PC-9 (cell line): ENCODE measurements at regions not wholly inside any gene's neighbourhood (a gene's known extent, or its start where the extent isn't known, plus 50 kb on each side); places are given as distances from the start of the nearest gene placed in this dataset.
"Not testable (repeated sequence)": the region's sequence is repeated elsewhere in the genome, so short reads cannot be mapped to it uniquely, and the experiment has no call there.

ENCODE experiments used
- BruUV-seq: library from RNA; stranded (reverse); fragments of 400-500 nt; replicated peaks from 2 replicates; lab custom pipeline; 2021; lab: Mats Ljungman, UMichigan
- CTCF ChIA-PET: fragments of 300-600 bp; sonication (Branson Sonifier 250); formaldehyde crosslinking; loops from one replicate; lab custom pipeline; 2022; ENCODE audit warnings: antibody characterized with exemption; lab: Charles Lee
- POLR2A ChIA-PET: fragments of 300-600 bp; sonication (Branson Sonifier 250); formaldehyde crosslinking; loops from one replicate; lab custom pipeline; 2022; ENCODE audit warnings: antibody characterized with exemption; ENCODE audit not compliant: unreplicated experiment; lab: Charles Lee
- DNase-seq, 2 experiments: peaks; one replicate each; pipeline versions ENCODE4 v3.0.0 to v3.0.0-alpha.2; 2015 to 2022; ENCODE audit warnings: mixed read lengths in 1 of 2
- H2AFZ ChIP-seq: fragments of 200-600 bp; sonication (generic); 2 replicates; pipeline ENCODE4 v1.8.1; 2017; ENCODE audit warnings: antibody characterized with exemption
- H3F3A ChIP-seq: fragments of 200-600 bp; sonication (generic); 2 replicates; pipeline ENCODE4 v1.8.1; 2017; ENCODE audit warnings: antibody characterized with exemption, mild to moderate bottlenecking, low read depth; ENCODE audit not compliant: insufficient read depth
- H3K27ac ChIP-seq: fragments of 200-600 bp; sonication (generic); 2 replicates; pipeline ENCODE4 v1.6.1; 2016; ENCODE audit warnings: mixed run types
- H3K27me3 ChIP-seq: fragments of 200-600 bp; sonication (generic); 2 replicates; pipeline ENCODE4 v1.6.1; 2016; ENCODE audit warnings: low read depth, mixed run types; ENCODE audit not compliant: insufficient read depth
- H3K36me3 ChIP-seq: fragments of 200-600 bp; sonication (generic); 2 replicates; pipeline ENCODE4 v1.6.1; 2016; ENCODE audit warnings: low read depth, mixed run types
- H3K4me1 ChIP-seq: fragments of 200-600 bp; sonication (generic); replicated peaks from 2 replicates; pipeline ENCODE4 v1.6.1; 2016; ENCODE audit warnings: mixed run types; ENCODE audit not compliant: insufficient read depth
- H3K4me2 ChIP-seq: fragments of 200-600 bp; sonication (generic); 2 replicates; pipeline ENCODE4 v1.6.1; 2017; ENCODE audit warnings: mixed run types
- H3K4me3 ChIP-seq: fragments of 200-600 bp; sonication (generic); 2 replicates; pipeline ENCODE4 v1.6.1; 2016; ENCODE audit warnings: mixed run types
- H3K79me2 ChIP-seq: fragments of 200-600 bp; sonication (generic); 2 replicates; pipeline ENCODE4 v1.6.1; 2017; ENCODE audit warnings: low read depth, mixed run types
- H3K9me2 ChIP-seq: fragments of 200-600 bp; sonication (generic); 2 replicates; pipeline ENCODE4 v1.8.1; 2017; ENCODE audit warnings: mild to moderate bottlenecking; ENCODE audit not compliant: insufficient read depth
- H3K9me3 ChIP-seq: fragments of 200-600 bp; sonication (generic); 2 replicates; pipeline ENCODE4 v1.8.1; 2016; ENCODE audit warnings: low read depth; ENCODE audit not compliant: insufficient read depth
- H4K20me1 ChIP-seq: fragments of 200-600 bp; sonication (generic); 2 replicates; pipeline ENCODE4 v1.8.1; 2017; ENCODE audit not compliant: insufficient read depth
- CTCF ChIP-seq: fragments of 200-600 bp; sonication (generic); conservative IDR thresholded peaks from 2 replicates; pipeline ENCODE4 v1.6.1; 2017; ENCODE audit warnings: mixed run types, antibody characterized with exemption, mild to moderate bottlenecking, moderate library complexity
- EZH2 ChIP-seq: fragments of 200-600 bp; sonication (generic); IDR thresholded peaks from 2 replicates; pipeline ENCODE4 v1.8.0; 2017; ENCODE audit warnings: antibody characterized with exemption, low read depth
- intact Hi-C: fragments of 100-400 bp; cut with micrococcal nuclease; formaldehyde crosslinking; loops from one replicate; pipeline ENCODE4 v1.10.0; 2022; ENCODE audit not compliant: unreplicated experiment

GRCh38 chr13:100951016-100951415 lies 276.4 kb upstream of the TMTC4 start:
- Histone ChIP-seq H3K36me3 (no peaks in the 10 kb centered on the region), H3K27ac (no peak overlapping the region), H2AFZ (no peak overlapping the region), H3K79me2 (no peaks in the 10 kb centered on the region), H3K4me2 (no peak overlapping the region), H3K4me1 (no peaks in the 10 kb centered on the region), H4K20me1 (no peaks in the 10 kb centered on the region), H3K27me3 (peaks cover 92% of the 10 kb centered on the region), H3K9me2 (no peaks in the 10 kb centered on the region), H3K4me3 (no peak overlapping the region), H3F3A (no peaks in the 10 kb centered on the region), H3K9me3 (no peaks in the 10 kb centered on the region)
- no peak for TF ChIP-seq CTCF
- TF ChIP-seq EZH2, result no peak
- no TSS peak for BruUV-seq
- DNase-seq, result no peak
- intact Hi-C loops, result no loop called here
- POLR2A ChIA-PET, result no interaction called here
- CTCF ChIA-PET, result no interaction called here

GRCh38 chr13:100948937-100949336 lies 274.3 kb upstream of the TMTC4 start:
- H3K27ac ChIP-seq, H3K79me2 ChIP-seq, H3K9me3 ChIP-seq, H4K20me1 ChIP-seq, H3K4me3 ChIP-seq, H2AFZ ChIP-seq, BruUV-seq, CTCF ChIA-PET, H3K36me3 ChIP-seq, POLR2A ChIA-PET, H3K9me2 ChIP-seq, DNase-seq, intact Hi-C loops, H3K4me2 ChIP-seq, H3K4me1 ChIP-seq, H3F3A ChIP-seq: not testable (repeated sequence)
- H3K27me3 ChIP-seq, result peaks cover 93% of the 10 kb centered on the region

- no peaks in the 10 kb centered on the region for H3F3A ChIP-seq
- intact Hi-C loops, result no loop called here
- H3K79me2 ChIP-seq, result no peaks in the 10 kb centered on the region
- no peak overlapping the region for H3K4me2 ChIP-seq
- CTCF ChIA-PET, result no interaction called here
- H3K4me1 ChIP-seq, result no peaks in the 10 kb centered on the region
- DNase-seq, result no peak
- no peak for TF ChIP-seq EZH2
- no peak for TF ChIP-seq CTCF
- H2AFZ ChIP-seq, result no peak overlapping the region
- no peaks in the 10 kb centered on the region for H3K36me3 ChIP-seq
- peaks cover 92% of the 10 kb centered on the region for H3K27me3 ChIP-seq
- no TSS peak for BruUV-seq
- H3K4me3 ChIP-seq, result no peak overlapping the region
- no peaks in the 10 kb centered on the region for H4K20me1 ChIP-seq
- no peak overlapping the region for H3K27ac ChIP-seq
- no peaks in the 10 kb centered on the region for H3K9me2 ChIP-seq
- no peaks in the 10 kb centered on the region for H3K9me3 ChIP-seq
- POLR2A ChIA-PET, result no interaction called here
These were observed 272.0 kb upstream of the TMTC4 start for GRCh38 chr13:100946588-100946987.

GRCh38 chr13:100944791-100945345 lies 270.3 kb upstream of the TMTC4 start:
- H4K20me1 ChIP-seq, result no peaks in the 10 kb centered on the region
- ChIA-PET POLR2A (no interaction called here), CTCF (no interaction called here)
- no peaks in the 10 kb centered on the region for H3K36me3 ChIP-seq
- H3K27me3 ChIP-seq, result peaks cover 95% of the 10 kb centered on the region
- no TSS peak for BruUV-seq
- no peak for DNase-seq
- no peaks in the 10 kb centered on the region for H3F3A ChIP-seq
- no peak overlapping the region for H3K27ac ChIP-seq
- no peaks in the 10 kb centered on the region for H3K4me1 ChIP-seq
- TF ChIP-seq CTCF (no peak), EZH2 (no peak)
- no peaks in the 10 kb centered on the region for H3K9me2 ChIP-seq
- H3K4me3 ChIP-seq, result no peak overlapping the region
- intact Hi-C loops, result no loop called here
- H2AFZ ChIP-seq, result no peak overlapping the region
- no peak overlapping the region for H3K4me2 ChIP-seq
- no peaks in the 10 kb centered on the region for H3K79me2 ChIP-seq
- no peaks in the 10 kb centered on the region for H3K9me3 ChIP-seq
